CD4-positive, alpha-beta T cell treated with Interleukin-21 for 1 hour (primary cell): ENCODE measurements at regions not wholly inside any gene's neighbourhood (a gene's known extent, or its start where the extent isn't known, plus 50 kb on each side); places are given as distances from the start of the nearest gene placed in this dataset.

Source experiments
- DNase-seq: peaks from one replicate; pipeline ENCODE4 v3.0.0-alpha.2; 2020

- no peak for DNase-seq
Observed at GRCh38 chr2:71751590-71751989, 298.2 kb downstream of the DYSF start.

- no peak for DNase-seq
Observed at GRCh38 chr2:71749671-71750101, 296.3 kb downstream of the DYSF start.

GRCh38 chr2:71748227-71748626 lies 294.9 kb downstream of the DYSF start:
- DNase-seq: no peak

GRCh38 chr2:71747559-71747958 lies 294.2 kb downstream of the DYSF start:
- DNase-seq: no peak

GRCh38 chr2:71746946-71747501 lies 293.7 kb downstream of the DYSF start:
- no peak for DNase-seq

GRCh38 chr2:71744781-71745180 lies 291.4 kb downstream of the DYSF start:
- DNase-seq: no peak

GRCh38 chr2:71743995-71744675 lies 290.8 kb downstream of the DYSF start:
- no peak for DNase-seq

GRCh38 chr2:71742953-71743601 lies 289.7 kb downstream of the DYSF start:
- no peak for DNase-seq

GRCh38 chr2:71736986-71737385 lies 283.6 kb downstream of the DYSF start:
- no peak for DNase-seq

- no peak for DNase-seq
Observed at GRCh38 chr2:71736091-71736861, 282.9 kb downstream of the DYSF start.
